Femur (tissue), 1 donor: ENCODE measurements at regions not wholly inside any gene's neighbourhood (a gene's known extent, or its start where the extent isn't known, plus 50 kb on each side); places are given as distances from the start of the nearest gene placed in this dataset.
"Not testable (repeated sequence)": the region's sequence is repeated elsewhere in the genome, so short reads cannot be mapped to it uniquely, and the experiment has no call there.

Source experiments
- DNase-seq: peaks from one replicate; pipeline ENCODE4 v3.0.0-alpha.2; 2017

DNA sequence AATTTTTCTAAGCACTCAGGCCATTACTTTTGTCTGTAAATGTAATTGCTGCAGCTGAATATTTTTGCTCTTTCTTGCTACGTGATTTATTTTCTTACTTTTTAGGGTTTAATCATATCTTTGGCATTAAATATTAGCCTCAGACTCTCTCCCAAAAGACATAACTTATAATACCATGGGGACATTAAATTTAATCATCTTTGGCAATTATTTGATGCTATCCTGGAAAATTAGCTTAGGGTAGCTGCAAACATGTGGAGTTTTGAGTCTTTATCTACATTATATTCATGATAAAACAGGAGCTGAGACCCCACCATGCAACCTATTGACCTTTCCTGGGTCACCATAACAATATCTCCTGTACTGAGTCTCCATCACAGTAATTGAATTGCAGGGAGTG, 59.1 kb upstream of the EDAR start:
- no peak for DNase-seq

- DNase-seq: not testable (repeated sequence)
Observed at GRCh38 chr2:109047569-109047968, 58.5 kb upstream of the EDAR start.

DNA sequence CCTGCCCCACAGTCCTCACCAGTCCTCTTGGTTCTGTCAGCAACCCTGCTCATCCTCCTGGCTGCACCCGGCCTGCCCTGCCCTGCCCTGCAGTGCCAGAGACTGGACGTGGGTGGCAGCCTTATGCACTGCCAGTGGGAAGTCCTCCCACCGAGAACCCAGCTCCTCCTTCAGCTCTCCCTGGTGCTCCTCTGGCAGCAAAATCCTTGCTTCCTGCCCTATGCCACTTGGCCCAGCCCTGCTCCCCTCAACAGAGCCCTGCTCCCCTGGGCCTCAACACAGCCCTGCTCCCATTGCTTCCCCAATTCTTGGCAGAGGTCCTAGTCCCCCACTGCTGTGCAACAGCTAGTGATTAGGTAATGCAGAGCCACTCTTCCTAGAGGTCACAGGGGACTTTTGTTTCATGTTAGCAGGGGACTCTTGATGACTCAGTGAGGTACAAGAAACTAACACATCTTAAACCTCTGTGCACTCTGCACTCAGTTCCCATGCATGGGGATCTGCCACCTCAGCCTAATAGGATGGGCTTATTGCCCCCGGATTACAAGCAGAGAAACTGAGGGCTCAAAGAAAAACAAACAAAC, 58.0 kb upstream of the EDAR start:
- no peak for DNase-seq

DNA sequence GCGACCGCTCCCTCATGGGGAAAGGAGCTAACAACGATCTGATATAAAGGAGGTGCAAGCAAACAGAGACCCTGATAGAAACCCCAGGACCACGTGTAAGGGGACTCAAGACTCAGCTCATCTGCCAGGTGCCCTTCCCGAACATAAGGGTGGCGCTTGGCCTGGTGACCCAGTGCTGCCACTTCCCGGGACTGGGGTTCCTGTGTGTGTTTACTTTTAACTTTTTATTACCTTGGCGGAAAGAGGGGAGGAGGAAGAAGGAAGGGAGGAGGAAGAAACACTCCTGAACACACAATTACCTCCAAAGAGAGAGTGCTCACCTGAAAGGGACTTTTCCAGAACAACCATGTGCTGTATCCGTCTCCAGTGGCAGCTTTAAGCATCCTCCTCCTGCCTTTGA, 56.5 kb upstream of the EDAR start:
- DNase-seq: no peak

- DNase-seq: no peak
Observed at GRCh38 chr2:109038992-109039391, 50.0 kb upstream of the EDAR start.
